GM12875 (cell line): ENCODE measurements at regions not wholly inside any gene's neighbourhood (a gene's known extent, or its start where the extent isn't known, plus 50 kb on each side); places are given as distances from the start of the nearest gene placed in this dataset.

ENCODE experiments used
- H3K4me3 ChIP-seq: one replicate; pipeline ENCODE4 v1.5.1; 2011; ENCODE audit warnings: low read depth, low read length, control low read depth
- TF ChIP-seq, protein P1 (sequence below): IDR thresholded peaks from 2 replicates; pipeline ENCODE4 v1.5.1; 2011; ENCODE audit warnings: low read depth, mild to moderate bottlenecking, control low read depth, inconsistent platforms, low read length, moderate library complexity, borderline replicate concordance; ENCODE audit not compliant: insufficient read depth

DNA sequence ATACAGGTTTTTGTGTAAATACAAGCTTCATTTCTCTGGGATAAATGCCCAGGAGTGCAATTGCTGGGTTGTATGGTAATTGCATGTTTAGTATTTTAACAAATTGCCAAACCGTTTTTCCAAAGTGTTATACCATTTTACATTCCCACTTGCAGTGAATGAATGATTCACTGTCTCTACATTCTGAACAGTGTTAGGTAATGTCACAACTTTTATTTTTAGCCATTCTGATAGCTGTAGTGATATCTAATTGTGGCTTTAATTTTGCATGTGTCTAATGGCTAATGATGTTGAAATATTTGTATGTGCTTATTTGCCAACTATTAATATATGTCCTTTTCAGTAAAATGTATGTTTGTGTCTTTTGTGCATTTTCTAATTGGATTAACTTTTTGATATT is 156.9 kb upstream of the CES5A start:
- H3K4me3 ChIP-seq = no peak overlapping the region
- TF ChIP-seq, protein P1, sequence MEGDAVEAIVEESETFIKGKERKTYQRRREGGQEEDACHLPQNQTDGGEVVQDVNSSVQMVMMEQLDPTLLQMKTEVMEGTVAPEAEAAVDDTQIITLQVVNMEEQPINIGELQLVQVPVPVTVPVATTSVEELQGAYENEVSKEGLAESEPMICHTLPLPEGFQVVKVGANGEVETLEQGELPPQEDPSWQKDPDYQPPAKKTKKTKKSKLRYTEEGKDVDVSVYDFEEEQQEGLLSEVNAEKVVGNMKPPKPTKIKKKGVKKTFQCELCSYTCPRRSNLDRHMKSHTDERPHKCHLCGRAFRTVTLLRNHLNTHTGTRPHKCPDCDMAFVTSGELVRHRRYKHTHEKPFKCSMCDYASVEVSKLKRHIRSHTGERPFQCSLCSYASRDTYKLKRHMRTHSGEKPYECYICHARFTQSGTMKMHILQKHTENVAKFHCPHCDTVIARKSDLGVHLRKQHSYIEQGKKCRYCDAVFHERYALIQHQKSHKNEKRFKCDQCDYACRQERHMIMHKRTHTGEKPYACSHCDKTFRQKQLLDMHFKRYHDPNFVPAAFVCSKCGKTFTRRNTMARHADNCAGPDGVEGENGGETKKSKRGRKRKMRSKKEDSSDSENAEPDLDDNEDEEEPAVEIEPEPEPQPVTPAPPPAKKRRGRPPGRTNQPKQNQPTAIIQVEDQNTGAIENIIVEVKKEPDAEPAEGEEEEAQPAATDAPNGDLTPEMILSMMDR = no peak

- TF ChIP-seq, protein P1 = no peak
- no peak overlapping the region for H3K4me3 ChIP-seq
These were observed 153.9 kb upstream of the CES5A start for GRCh38 chr16:56029026-56029425.

DNA sequence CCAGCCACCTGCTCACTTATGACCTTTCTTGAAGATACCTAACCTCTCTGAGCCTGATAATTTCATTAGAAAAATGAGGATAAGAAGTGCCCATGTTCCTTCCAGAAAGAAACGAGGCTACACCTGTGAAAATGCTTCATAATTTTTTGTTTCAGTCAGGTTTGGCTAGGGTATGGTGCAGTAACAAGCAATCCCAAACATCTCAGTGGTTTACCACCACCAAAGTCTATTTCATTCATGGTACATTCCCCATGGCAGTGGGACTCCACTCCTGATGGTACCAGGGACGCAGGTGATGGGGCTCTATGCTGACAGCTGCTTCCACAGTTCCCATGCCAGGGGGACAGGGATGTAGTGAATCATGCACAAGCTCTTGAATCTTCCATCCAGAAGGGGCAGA is 147.6 kb upstream of the CES5A start:
- H3K4me3 ChIP-seq = no peak overlapping the region
- TF ChIP-seq, protein P1 = no peak

DNA sequence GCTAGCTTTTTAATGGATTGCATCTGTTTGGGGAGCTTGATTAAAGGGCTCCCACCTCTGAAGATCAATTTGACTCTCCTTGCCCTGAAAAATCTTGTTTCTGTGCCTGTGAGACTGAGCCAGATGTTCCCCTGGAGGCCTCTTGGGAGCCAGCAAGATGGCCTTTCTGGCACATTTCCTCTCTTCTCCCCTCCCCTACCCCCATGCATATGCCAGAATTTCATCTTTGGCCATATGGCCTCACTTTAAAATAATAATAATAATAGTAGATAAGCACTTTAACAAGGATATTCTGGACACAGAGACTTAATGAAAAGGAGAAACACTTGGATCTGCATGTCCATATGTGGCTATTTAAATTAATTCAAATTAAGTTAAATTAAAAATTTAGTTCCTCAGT is 144.1 kb upstream of the CES5A start:
- TF ChIP-seq, protein P1 = no peak
- no peak overlapping the region for H3K4me3 ChIP-seq

DNA sequence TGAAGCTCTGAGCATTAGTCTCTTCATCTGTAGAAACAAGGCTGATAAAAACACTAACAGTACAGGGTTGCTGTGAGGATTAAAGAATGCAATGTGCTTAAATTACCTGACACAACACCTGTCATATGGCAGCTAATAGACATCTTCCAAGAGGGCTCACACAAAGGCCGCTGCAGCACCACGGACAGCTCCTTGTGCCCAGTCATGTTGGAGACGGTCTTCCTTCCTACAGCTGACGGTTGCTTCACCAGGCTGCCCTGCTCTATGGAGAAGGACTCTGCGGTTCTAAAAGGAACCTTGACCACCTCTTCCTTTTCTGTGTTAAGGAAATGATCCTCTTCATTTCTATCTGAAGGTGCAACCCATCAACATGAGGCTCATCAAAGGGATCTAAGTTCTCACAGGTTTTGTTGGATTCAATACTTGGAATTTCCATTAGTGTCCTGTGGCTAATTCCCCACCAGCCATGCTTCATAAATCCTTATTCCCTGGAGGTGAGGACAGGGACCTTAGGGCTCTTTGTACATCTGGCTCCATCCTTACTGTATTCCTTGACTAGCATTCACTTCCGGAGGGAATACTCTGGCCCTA is 138.9 kb upstream of the CES5A start:
- TF ChIP-seq, protein P1 = no peak
- H3K4me3 ChIP-seq = no peak overlapping the region

GRCh38 chr16:56012482-56012811 is 137.3 kb upstream of the CES5A start:
- TF ChIP-seq, protein P1 = no peak
- no peak overlapping the region for H3K4me3 ChIP-seq

- H3K4me3 ChIP-seq = no peak overlapping the region
- TF ChIP-seq, protein P1 = no peak
These were observed 136.8 kb upstream of the CES5A start for GRCh38 chr16:56011808-56012481.
